ENCODE measurements at regions not wholly inside any gene's neighbourhood (a gene's known extent, or its start where the extent isn't known, plus 50 kb on each side); places are given as distances from the start of the nearest gene placed in this dataset.

DNA sequence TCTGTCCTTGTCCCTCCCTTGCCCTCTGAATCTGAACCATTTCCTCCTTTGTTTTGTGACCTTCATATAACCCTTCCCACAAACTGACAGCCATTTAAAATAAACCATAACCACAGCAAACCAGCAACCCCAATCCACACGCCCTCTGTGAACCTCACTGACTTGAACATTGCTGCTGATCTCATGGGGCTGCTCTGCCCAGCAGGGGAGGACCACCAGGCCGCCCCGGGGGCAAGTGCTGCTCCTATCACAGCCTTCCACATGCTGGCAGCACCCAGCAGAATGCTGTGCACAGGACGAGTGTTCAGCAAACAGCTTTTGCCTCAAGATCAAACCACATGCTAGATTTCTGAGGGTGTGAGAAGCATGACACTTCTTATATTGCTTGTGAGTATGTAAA is 73.9 kb upstream of the UXS1 start:
- H4K91ac ChIP-seq (ENCODE audit: insufficient read length, low read depth, low read length), result no peak overlapping the region
- H3K79me2 ChIP-seq (ENCODE audit: insufficient read depth, low read length), result no peaks in the 10 kb centered on the region
- no peaks in the 10 kb centered on the region for H3K27me3 ChIP-seq (ENCODE audit: insufficient read depth, low read length)
- no peak overlapping the region for H4K8ac ChIP-seq (replicated peaks; ENCODE audit: insufficient read length, low read depth, low read length)
- TF ChIP-seq, protein P1, sequence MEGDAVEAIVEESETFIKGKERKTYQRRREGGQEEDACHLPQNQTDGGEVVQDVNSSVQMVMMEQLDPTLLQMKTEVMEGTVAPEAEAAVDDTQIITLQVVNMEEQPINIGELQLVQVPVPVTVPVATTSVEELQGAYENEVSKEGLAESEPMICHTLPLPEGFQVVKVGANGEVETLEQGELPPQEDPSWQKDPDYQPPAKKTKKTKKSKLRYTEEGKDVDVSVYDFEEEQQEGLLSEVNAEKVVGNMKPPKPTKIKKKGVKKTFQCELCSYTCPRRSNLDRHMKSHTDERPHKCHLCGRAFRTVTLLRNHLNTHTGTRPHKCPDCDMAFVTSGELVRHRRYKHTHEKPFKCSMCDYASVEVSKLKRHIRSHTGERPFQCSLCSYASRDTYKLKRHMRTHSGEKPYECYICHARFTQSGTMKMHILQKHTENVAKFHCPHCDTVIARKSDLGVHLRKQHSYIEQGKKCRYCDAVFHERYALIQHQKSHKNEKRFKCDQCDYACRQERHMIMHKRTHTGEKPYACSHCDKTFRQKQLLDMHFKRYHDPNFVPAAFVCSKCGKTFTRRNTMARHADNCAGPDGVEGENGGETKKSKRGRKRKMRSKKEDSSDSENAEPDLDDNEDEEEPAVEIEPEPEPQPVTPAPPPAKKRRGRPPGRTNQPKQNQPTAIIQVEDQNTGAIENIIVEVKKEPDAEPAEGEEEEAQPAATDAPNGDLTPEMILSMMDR (conservative IDR thresholded peaks at IDR 0.05), result no peak
- H3K9me3 ChIP-seq (ENCODE audit: control insufficient read depth, low read depth, low read length), result no peaks in the 10 kb centered on the region
- no peak overlapping the region; a peak in 1 of 7 replicates for H3K27ac Mint-ChIP-seq
- H2AK5ac ChIP-seq (ENCODE audit: insufficient read length, low read length), result no peak overlapping the region
- no peak overlapping the region for H3T11ph ChIP-seq (ENCODE audit: low read length)
- H3K4me1 Mint-ChIP-seq, result peaks cover 5 to 9% of the 10 kb centered on the region in 2 experiments; a peak in 2 of 4 replicates
- peaks cover 4% of the 10 kb centered on the region for H3K27me3 Mint-ChIP-seq (ENCODE audit: low read depth)
- H2BK15ac ChIP-seq (ENCODE audit: low read depth, low read length), result no peak overlapping the region
- H3K9me3 Mint-ChIP-seq, result peaks cover 7 to 12% of the 10 kb centered on the region in 2 experiments; a peak in 4 of 5 replicates
- H3K4me2 ChIP-seq (ENCODE audit: insufficient read depth, insufficient read length, low read length), result no peak overlapping the region
- no peak overlapping the region for H2BK12ac ChIP-seq (ENCODE audit: insufficient read length, low read depth, low read length)
- H3K79me1 ChIP-seq (ENCODE audit: insufficient read depth, low read depth, low read length, poor library complexity, severe bottlenecking), result no peaks in the 10 kb centered on the region
- no peak overlapping the region for H3K4me3 Mint-ChIP-seq
- no peak overlapping the region for H3K9ac ChIP-seq (ENCODE audit: extremely low read depth, insufficient read length, low read length)
- no peak for DNase-seq
- no peak overlapping the region for H2BK5ac ChIP-seq (ENCODE audit: insufficient read length, low read length)
- no peak overlapping the region for H2AFZ ChIP-seq (ENCODE audit: low read length)
- no peaks in the 10 kb centered on the region for H3K23me2 ChIP-seq (ENCODE audit: insufficient read length, low read depth, low read length, poor library complexity, severe bottlenecking)
- H3K4me1 ChIP-seq (ENCODE audit: insufficient read depth, low read length), result no peaks in the 10 kb centered on the region; the same call in 1 of the 2 replicates
- no peak overlapping the region for H3K27ac ChIP-seq (ENCODE audit: insufficient read length, low read depth, low read length)
- no peak overlapping the region for H2BK120ac ChIP-seq (ENCODE audit: low read depth, low read length, poor library complexity, severe bottlenecking)
- H3K56ac ChIP-seq (ENCODE audit: insufficient read length, low read depth, low read length), result no peak overlapping the region
- H2BK20ac ChIP-seq (ENCODE audit: low read depth, low read length, poor library complexity, severe bottlenecking), result no peak overlapping the region
- H3K36me3 Mint-ChIP-seq (ENCODE audit: insufficient read depth in 1 of 3, low read depth in 3 of 3), result peaks cover 5 to 8% (median 5%) of the 10 kb centered on the region in 3 experiments; a peak in 6 of 7 replicates
- no peak overlapping the region for H3K14ac ChIP-seq (ENCODE audit: insufficient read depth, low read length)
- H3K18ac ChIP-seq (ENCODE audit: insufficient read length, low read depth, low read length), result no peak overlapping the region
- no peaks in the 10 kb centered on the region for H4K20me1 ChIP-seq (ENCODE audit: control insufficient read depth, insufficient read depth, insufficient read length)
- H4K5ac ChIP-seq (ENCODE audit: insufficient read length, low read depth, low read length), result no peak overlapping the region
- H3K4ac ChIP-seq (ENCODE audit: low read depth, low read length), result no peak overlapping the region
- no peak overlapping the region for H3K23ac ChIP-seq (ENCODE audit: insufficient read length, low read depth, low read length)
- WGBS (ENCODE audit: extremely low coverage, insufficient read length, low lambda C conversion rate), result no CpG with 5 or more reads among the region's 4 CpGs

All from H9 (cell line).